ENCODE measurements at regions not wholly inside any gene's neighbourhood (a gene's known extent, or its start where the extent isn't known, plus 50 kb on each side); places are given as distances from the start of the nearest gene placed in this dataset.

DNA sequence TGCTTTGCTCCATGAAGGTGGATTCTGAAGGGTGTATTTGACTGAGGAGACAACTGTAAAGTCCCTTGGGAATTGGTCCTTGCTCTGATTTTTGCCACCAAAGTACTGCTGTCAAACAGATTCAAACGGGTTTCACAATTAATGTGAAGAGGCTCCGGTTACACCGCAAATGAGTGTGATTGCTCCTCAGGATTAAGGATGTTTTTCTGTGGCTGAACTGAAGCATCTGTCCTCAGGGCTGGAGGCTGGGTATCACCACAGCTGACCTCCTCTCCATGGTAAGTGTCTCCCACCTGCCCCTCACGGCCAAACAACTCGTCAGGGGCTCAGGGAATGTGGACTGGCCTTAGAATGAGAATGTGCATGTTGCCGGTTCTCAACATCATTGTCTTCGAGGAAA, 130.4 kb upstream of the NDUFV2 start:
- no peak for DNase-seq
- Mint-ChIP-seq H3K4me1 (ENCODE audit: low read depth, unreplicated experiment) (peaks cover 6% of the 10 kb centered on the region), H3K27ac (ENCODE audit: unreplicated experiment) (no peak overlapping the region), H3K36me3 (ENCODE audit: insufficient read depth, unreplicated experiment) (peaks cover 5% of the 10 kb centered on the region), H3K4me3 (ENCODE audit: unreplicated experiment) (no peak overlapping the region), H3K9me3 (ENCODE audit: unreplicated experiment) (peaks cover 10% of the 10 kb centered on the region), H3K27me3 (ENCODE audit: insufficient read depth, unreplicated experiment) (no peaks in the 10 kb centered on the region)
- BruUV-seq (replicated peaks) = no TSS peak
- ChIA-PET CTCF (no interaction called here), POLR2A (interaction anchor here (0.5 kb wide), 1 partner anchor 65 kb away, joined by 3 read pairs; no protein-coding TSS in a partner anchor)
- peaks cover 10% of the 10 kb centered on the region; the same call in 1 of the 2 replicates for H3K4me1 ChIP-seq
- intact Hi-C loops (cut with micrococcal nuclease; ENCODE audit: unreplicated experiment) = no loop called here
- H3K36me3 ChIP-seq (ENCODE audit: control insufficient read depth, insufficient read depth, low read length) = no peaks in the 10 kb centered on the region
- peaks cover 14% of the 10 kb centered on the region; the same call in 1 of the 2 replicates for H3K9me3 ChIP-seq
- H3K4me3 ChIP-seq (ENCODE audit: low read depth, low read length) = no peak overlapping the region
- TF ChIP-seq, protein P1, sequence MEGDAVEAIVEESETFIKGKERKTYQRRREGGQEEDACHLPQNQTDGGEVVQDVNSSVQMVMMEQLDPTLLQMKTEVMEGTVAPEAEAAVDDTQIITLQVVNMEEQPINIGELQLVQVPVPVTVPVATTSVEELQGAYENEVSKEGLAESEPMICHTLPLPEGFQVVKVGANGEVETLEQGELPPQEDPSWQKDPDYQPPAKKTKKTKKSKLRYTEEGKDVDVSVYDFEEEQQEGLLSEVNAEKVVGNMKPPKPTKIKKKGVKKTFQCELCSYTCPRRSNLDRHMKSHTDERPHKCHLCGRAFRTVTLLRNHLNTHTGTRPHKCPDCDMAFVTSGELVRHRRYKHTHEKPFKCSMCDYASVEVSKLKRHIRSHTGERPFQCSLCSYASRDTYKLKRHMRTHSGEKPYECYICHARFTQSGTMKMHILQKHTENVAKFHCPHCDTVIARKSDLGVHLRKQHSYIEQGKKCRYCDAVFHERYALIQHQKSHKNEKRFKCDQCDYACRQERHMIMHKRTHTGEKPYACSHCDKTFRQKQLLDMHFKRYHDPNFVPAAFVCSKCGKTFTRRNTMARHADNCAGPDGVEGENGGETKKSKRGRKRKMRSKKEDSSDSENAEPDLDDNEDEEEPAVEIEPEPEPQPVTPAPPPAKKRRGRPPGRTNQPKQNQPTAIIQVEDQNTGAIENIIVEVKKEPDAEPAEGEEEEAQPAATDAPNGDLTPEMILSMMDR (IDR thresholded peaks at IDR 0.05; ENCODE audit: insufficient read depth in 1 of 2, low read depth in 1 of 2, low read length in 1 of 2, severe bottlenecking in 1 of 2, unreplicated experiment in 1 of 2) = no peak
- no peaks in the 10 kb centered on the region for H3K27me3 ChIP-seq (replicated peaks; ENCODE audit: control insufficient read depth, insufficient read depth, low read length)

DNA sequence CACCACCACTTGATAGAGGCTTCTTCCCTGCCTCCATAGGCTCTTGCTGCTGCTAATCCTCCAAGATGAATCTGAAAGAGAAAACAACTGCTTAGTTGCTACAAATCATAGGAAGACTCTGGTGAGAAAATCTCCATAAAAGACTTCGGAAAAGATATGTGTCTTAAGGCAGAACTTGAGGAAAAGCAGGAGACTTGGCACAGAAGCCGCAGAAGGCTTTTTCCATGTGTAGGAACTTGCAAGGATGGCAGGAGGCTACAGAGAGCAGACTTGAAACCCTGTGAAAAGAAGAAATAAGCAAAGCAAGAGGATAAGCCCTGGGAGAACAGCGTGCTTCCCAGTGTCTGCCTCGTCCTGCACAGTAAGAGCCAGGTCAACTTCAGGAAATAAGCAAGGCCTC, 128.2 kb upstream of the NDUFV2 start:
- Mint-ChIP-seq H3K4me1 (ENCODE audit: low read depth, unreplicated experiment) (peaks cover 6% of the 10 kb centered on the region), H3K27me3 (ENCODE audit: insufficient read depth, unreplicated experiment) (no peaks in the 10 kb centered on the region), H3K27ac (ENCODE audit: unreplicated experiment) (no peak overlapping the region), H3K4me3 (ENCODE audit: unreplicated experiment) (no peak overlapping the region), H3K9me3 (ENCODE audit: unreplicated experiment) (peaks cover 10% of the 10 kb centered on the region), H3K36me3 (ENCODE audit: insufficient read depth, unreplicated experiment) (peaks cover 5% of the 10 kb centered on the region)
- BruUV-seq (replicated peaks) = no TSS peak
- peaks cover 18% of the 10 kb centered on the region; the same call in 1 of the 2 replicates for H3K9me3 ChIP-seq
- intact Hi-C loops (cut with micrococcal nuclease; ENCODE audit: unreplicated experiment) = no loop called here
- POLR2A ChIA-PET = no interaction called here
- H3K27me3 ChIP-seq (replicated peaks; ENCODE audit: control insufficient read depth, insufficient read depth, low read length) = no peaks in the 10 kb centered on the region
- TF ChIP-seq, protein P1 (IDR thresholded peaks at IDR 0.05; ENCODE audit: insufficient read depth in 1 of 2, low read depth in 1 of 2, low read length in 1 of 2, severe bottlenecking in 1 of 2, unreplicated experiment in 1 of 2) = no peak
- CTCF ChIA-PET = no interaction called here
- no peak for DNase-seq
- H3K36me3 ChIP-seq (ENCODE audit: control insufficient read depth, insufficient read depth, low read length) = no peaks in the 10 kb centered on the region
- H3K4me1 ChIP-seq = peaks cover 10% of the 10 kb centered on the region; the same call in 1 of the 2 replicates
- H3K4me3 ChIP-seq (ENCODE audit: low read depth, low read length) = no peak overlapping the region

DNA sequence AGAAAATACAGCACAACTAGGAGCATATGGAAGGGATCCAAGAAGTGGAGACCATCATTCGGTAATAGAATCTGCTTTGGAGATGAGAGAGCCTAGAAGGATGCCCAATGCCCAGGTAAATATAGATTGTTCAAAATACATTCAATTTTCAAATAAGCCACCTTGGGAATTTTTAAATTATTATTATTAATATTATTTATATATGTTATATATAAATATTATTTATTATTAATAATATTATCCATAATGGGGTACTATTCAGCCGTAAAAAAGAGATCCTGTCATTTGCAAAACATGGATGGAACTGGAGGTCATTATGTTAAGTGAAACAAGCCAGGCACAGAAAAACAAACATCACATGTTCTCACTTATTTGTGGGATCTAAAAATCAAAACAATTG, 127.8 kb upstream of the NDUFV2 start:
- CTCF ChIA-PET = no interaction called here
- no peak for DNase-seq
- H3K27me3 Mint-ChIP-seq (ENCODE audit: insufficient read depth, unreplicated experiment) = no peaks in the 10 kb centered on the region
- Histone ChIP-seq H3K4me3 (ENCODE audit: low read depth, low read length) (no peak overlapping the region), H3K27me3 (replicated peaks; ENCODE audit: control insufficient read depth, insufficient read depth, low read length) (no peaks in the 10 kb centered on the region), H3K36me3 (ENCODE audit: control insufficient read depth, insufficient read depth, low read length) (no peaks in the 10 kb centered on the region), H3K4me1 (peaks cover 12% of the 10 kb centered on the region), H3K9me3 (peaks cover 18% of the 10 kb centered on the region; the same call in 1 of the 2 replicates)
- peaks cover 10% of the 10 kb centered on the region for H3K9me3 Mint-ChIP-seq (ENCODE audit: unreplicated experiment)
- H3K36me3 Mint-ChIP-seq (ENCODE audit: insufficient read depth, unreplicated experiment) = peaks cover 5% of the 10 kb centered on the region
- no peak overlapping the region for H3K4me3 Mint-ChIP-seq (ENCODE audit: unreplicated experiment)
- intact Hi-C loops (cut with micrococcal nuclease; ENCODE audit: unreplicated experiment) = no loop called here
- H3K4me1 Mint-ChIP-seq (ENCODE audit: low read depth, unreplicated experiment) = peaks cover 9% of the 10 kb centered on the region
- POLR2A ChIA-PET = no interaction called here
- BruUV-seq (replicated peaks) = no TSS peak
- H3K27ac Mint-ChIP-seq (ENCODE audit: unreplicated experiment) = no peak overlapping the region
- TF ChIP-seq, protein P1 (IDR thresholded peaks at IDR 0.05; ENCODE audit: insufficient read depth in 1 of 2, low read depth in 1 of 2, low read length in 1 of 2, severe bottlenecking in 1 of 2, unreplicated experiment in 1 of 2) = no peak
